ENCODE measurements at regions not wholly inside any gene's neighbourhood (a gene's known extent, or its start where the extent isn't known, plus 50 kb on each side); places are given as distances from the start of the nearest gene placed in this dataset.
"Not testable (repeated sequence)": the region's sequence is repeated elsewhere in the genome, so short reads cannot be mapped to it uniquely, and the experiment has no call there.

DNA sequence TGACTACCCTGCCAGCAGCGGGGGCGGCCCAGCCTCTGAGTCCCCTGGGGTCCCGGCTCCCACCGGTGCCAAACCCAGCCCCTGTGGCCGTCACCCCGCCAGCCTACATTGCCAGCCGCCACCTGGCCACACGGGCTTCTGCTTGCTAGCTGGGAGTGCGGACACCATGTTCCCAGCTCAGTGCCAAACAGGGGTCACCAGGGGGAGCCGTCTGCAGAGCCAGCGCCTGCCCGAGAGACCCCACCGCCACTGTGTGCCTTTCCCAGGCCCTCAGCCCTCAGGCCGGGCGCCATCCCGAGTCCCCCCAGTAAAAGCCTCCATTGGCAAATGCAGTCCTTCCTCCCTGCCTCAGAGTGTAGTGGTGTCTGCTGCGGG lies 3026.8 kb upstream of the TEKT4 start:
- 77 to 86% methylated on average over 17 of the region's 17 CpGs for WGBS, 2 donors
- H3K4me3 ChIP-seq (ENCODE audit: low read length in 2 of 2); intact Hi-C loops (cut with DNase I); H3K36me3 ChIP-seq (ENCODE audit: control insufficient read depth in 1 of 2, insufficient read depth in 2 of 2, low read length in 1 of 2); H3K4me1 ChIP-seq (ENCODE audit: control insufficient read depth in 1 of 2, insufficient read depth in 2 of 2, low read length in 2 of 2); H3K27ac ChIP-seq (ENCODE audit: low read depth in 1 of 2, low read length in 2 of 2); DNase-seq; H3K9me3 ChIP-seq (ENCODE audit: control insufficient read depth, low read length); H3K27me3 ChIP-seq (ENCODE audit: control insufficient read depth in 1 of 2, insufficient read depth in 2 of 2, low read length in 1 of 2); ATAC-seq (ENCODE audit: low FRiP score): not testable (repeated sequence)

- ATAC-seq (ENCODE audit: low FRiP score); H3K27me3 ChIP-seq (ENCODE audit: control insufficient read depth in 1 of 2, insufficient read depth in 2 of 2, low read length in 1 of 2); DNase-seq; H3K9me3 ChIP-seq (ENCODE audit: control insufficient read depth, low read length); H3K27ac ChIP-seq (ENCODE audit: low read depth in 1 of 2, low read length in 2 of 2); intact Hi-C loops (cut with DNase I); H3K4me1 ChIP-seq (ENCODE audit: control insufficient read depth in 1 of 2, insufficient read depth in 2 of 2, low read length in 2 of 2); H3K36me3 ChIP-seq (ENCODE audit: control insufficient read depth in 1 of 2, insufficient read depth in 2 of 2, low read length in 1 of 2); H3K4me3 ChIP-seq (ENCODE audit: low read length in 2 of 2): not testable (repeated sequence)
- WGBS, 2 donors = 76 to 78% methylated on average over 3 of the region's 3 CpGs
Measured at GRCh38 chr2:91846388-91846787, 3024.8 kb upstream of the TEKT4 start.

DNA sequence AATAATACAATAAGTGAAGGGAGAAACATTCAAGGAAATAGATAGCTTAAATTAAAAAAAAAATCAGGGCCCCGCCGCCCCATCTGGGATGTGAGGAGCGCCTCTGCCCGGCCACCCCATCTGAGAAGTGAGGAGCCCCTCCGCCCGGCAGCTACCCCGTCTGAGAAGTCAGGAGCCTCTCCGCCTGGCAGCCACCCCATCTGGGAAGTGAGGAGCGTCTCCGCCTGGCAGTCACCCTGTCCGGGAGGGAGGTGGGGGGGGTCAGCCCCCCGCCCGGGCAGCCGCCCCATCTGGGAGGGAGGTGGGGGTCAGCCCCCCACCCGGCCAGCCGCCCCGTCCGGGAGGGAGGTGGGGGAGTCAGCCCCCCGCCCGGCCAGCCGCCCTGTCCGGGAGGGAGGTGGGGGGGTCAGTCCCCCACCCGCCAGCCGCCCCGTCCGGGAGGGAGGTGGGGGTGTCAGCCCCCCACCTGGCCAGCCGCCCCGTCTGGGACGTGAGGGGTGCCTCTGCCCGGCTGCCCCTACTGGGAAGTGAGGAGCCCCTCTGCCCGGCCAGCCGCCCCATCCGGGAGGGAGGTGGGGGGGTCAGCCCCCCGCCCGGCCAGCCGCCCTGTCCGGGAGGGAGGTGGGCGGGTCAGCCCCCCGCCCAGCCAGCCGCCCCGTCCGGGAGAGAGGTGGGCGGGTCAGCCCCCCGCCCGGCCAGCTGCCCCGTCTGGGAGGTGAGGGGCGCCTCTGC lies 3019.4 kb upstream of the TEKT4 start:
- WGBS, 2 donors = 93% methylated on average over 16 to 47 of the region's 47 CpGs
- not testable (repeated sequence) for H3K27me3 ChIP-seq (ENCODE audit: control insufficient read depth in 1 of 2, insufficient read depth in 2 of 2, low read length in 1 of 2); ATAC-seq (ENCODE audit: low FRiP score)

GRCh38 chr2:91856971-91857370 lies 3014.3 kb upstream of the TEKT4 start:
- H3K27me3 ChIP-seq (ENCODE audit: control insufficient read depth in 1 of 2, insufficient read depth in 2 of 2, low read length in 1 of 2); intact Hi-C loops (cut with DNase I); DNase-seq; ATAC-seq (ENCODE audit: low FRiP score); H3K36me3 ChIP-seq (ENCODE audit: control insufficient read depth in 1 of 2, insufficient read depth in 2 of 2, low read length in 1 of 2); H3K9me3 ChIP-seq (ENCODE audit: control insufficient read depth, low read length); H3K4me3 ChIP-seq (ENCODE audit: low read length in 2 of 2); H3K4me1 ChIP-seq (ENCODE audit: control insufficient read depth in 1 of 2, insufficient read depth in 2 of 2, low read length in 2 of 2); H3K27ac ChIP-seq (ENCODE audit: low read depth in 1 of 2, low read length in 2 of 2): not testable (repeated sequence)
- WGBS, 2 donors = 38 to 43% methylated on average over 1 of the region's 1 CpG

More for the DNA sequence above, 3019.4 kb upstream of the TEKT4 start:
- DNase-seq; intact Hi-C loops (cut with DNase I); H3K4me3 ChIP-seq (ENCODE audit: low read length in 2 of 2); H3K27ac ChIP-seq (ENCODE audit: low read depth in 1 of 2, low read length in 2 of 2); H3K4me1 ChIP-seq (ENCODE audit: control insufficient read depth in 1 of 2, insufficient read depth in 2 of 2, low read length in 2 of 2); H3K9me3 ChIP-seq (ENCODE audit: control insufficient read depth, low read length); H3K36me3 ChIP-seq (ENCODE audit: control insufficient read depth in 1 of 2, insufficient read depth in 2 of 2, low read length in 1 of 2): not testable (repeated sequence)

GRCh38 chr2:91857711-91858110 lies 3013.5 kb upstream of the TEKT4 start:
- ATAC-seq (ENCODE audit: low FRiP score); H3K27ac ChIP-seq (ENCODE audit: low read depth in 1 of 2, low read length in 2 of 2); DNase-seq; intact Hi-C loops (cut with DNase I); H3K36me3 ChIP-seq (ENCODE audit: control insufficient read depth in 1 of 2, insufficient read depth in 2 of 2, low read length in 1 of 2); H3K27me3 ChIP-seq (ENCODE audit: control insufficient read depth in 1 of 2, insufficient read depth in 2 of 2, low read length in 1 of 2); H3K4me3 ChIP-seq (ENCODE audit: low read length in 2 of 2); H3K9me3 ChIP-seq (ENCODE audit: control insufficient read depth, low read length); H3K4me1 ChIP-seq (ENCODE audit: control insufficient read depth in 1 of 2, insufficient read depth in 2 of 2, low read length in 2 of 2): not testable (repeated sequence)
- 79 to 85% methylated on average over 21 of the region's 21 CpGs for WGBS, 2 donors

DNA sequence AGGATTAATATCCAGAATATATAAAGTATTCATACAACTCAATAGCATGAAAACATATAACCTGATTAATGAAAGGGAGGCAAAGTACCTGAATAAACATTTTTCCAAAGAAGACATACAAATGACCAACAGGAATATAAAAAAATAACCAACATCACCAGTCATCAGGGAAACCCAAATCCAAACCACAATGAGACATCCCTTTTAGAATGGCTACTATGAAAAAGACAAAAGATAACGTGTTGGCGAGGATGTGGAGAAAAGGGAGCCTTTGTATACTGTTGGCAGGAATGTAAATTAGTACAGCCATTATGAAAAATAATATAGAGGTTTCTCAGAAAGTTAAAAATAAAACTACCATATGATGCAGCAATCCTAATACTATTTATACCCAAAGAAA lies 2999.5 kb upstream of the TEKT4 start:
- H3K27me3 ChIP-seq (ENCODE audit: control insufficient read depth in 1 of 2, insufficient read depth in 2 of 2, low read length in 1 of 2); H3K4me1 ChIP-seq (ENCODE audit: control insufficient read depth in 1 of 2, insufficient read depth in 2 of 2, low read length in 2 of 2); H3K27ac ChIP-seq (ENCODE audit: low read depth in 1 of 2, low read length in 2 of 2); DNase-seq; H3K36me3 ChIP-seq (ENCODE audit: control insufficient read depth in 1 of 2, insufficient read depth in 2 of 2, low read length in 1 of 2); H3K4me3 ChIP-seq (ENCODE audit: low read length in 2 of 2); intact Hi-C loops (cut with DNase I); H3K9me3 ChIP-seq (ENCODE audit: control insufficient read depth, low read length); ATAC-seq (ENCODE audit: low FRiP score): not testable (repeated sequence)
- WGBS, 2 donors = 63 to 73% methylated on average over 2 of the region's 2 CpGs

- DNase-seq; H3K9me3 ChIP-seq (ENCODE audit: control insufficient read depth, low read length); H3K36me3 ChIP-seq (ENCODE audit: control insufficient read depth in 1 of 2, insufficient read depth in 2 of 2, low read length in 1 of 2); H3K27ac ChIP-seq (ENCODE audit: low read depth in 1 of 2, low read length in 2 of 2); ATAC-seq (ENCODE audit: low FRiP score); H3K27me3 ChIP-seq (ENCODE audit: control insufficient read depth in 1 of 2, insufficient read depth in 2 of 2, low read length in 1 of 2); intact Hi-C loops (cut with DNase I); H3K4me3 ChIP-seq (ENCODE audit: low read length in 2 of 2); H3K4me1 ChIP-seq (ENCODE audit: control insufficient read depth in 1 of 2, insufficient read depth in 2 of 2, low read length in 2 of 2): not testable (repeated sequence)
- 70 to 74% methylated on average over 1 of the region's 1 CpG for WGBS, 2 donors
Measured at GRCh38 chr2:91873416-91873815, 2997.8 kb upstream of the TEKT4 start.

- intact Hi-C loops (cut with DNase I); H3K36me3 ChIP-seq (ENCODE audit: control insufficient read depth in 1 of 2, insufficient read depth in 2 of 2, low read length in 1 of 2); H3K4me3 ChIP-seq (ENCODE audit: low read length in 2 of 2); ATAC-seq (ENCODE audit: low FRiP score); H3K27me3 ChIP-seq (ENCODE audit: control insufficient read depth in 1 of 2, insufficient read depth in 2 of 2, low read length in 1 of 2); H3K27ac ChIP-seq (ENCODE audit: low read depth in 1 of 2, low read length in 2 of 2); H3K4me1 ChIP-seq (ENCODE audit: control insufficient read depth in 1 of 2, insufficient read depth in 2 of 2, low read length in 2 of 2); H3K9me3 ChIP-seq (ENCODE audit: control insufficient read depth, low read length): not testable (repeated sequence)
- 87 to 88% methylated on average over 29 of the region's 29 CpGs for WGBS, 2 donors
- DNase-seq = peak; percentile 46 to 71
Measured at GRCh38 chr2:91877658-91878210, 2993.5 kb upstream of the TEKT4 start.

DNA sequence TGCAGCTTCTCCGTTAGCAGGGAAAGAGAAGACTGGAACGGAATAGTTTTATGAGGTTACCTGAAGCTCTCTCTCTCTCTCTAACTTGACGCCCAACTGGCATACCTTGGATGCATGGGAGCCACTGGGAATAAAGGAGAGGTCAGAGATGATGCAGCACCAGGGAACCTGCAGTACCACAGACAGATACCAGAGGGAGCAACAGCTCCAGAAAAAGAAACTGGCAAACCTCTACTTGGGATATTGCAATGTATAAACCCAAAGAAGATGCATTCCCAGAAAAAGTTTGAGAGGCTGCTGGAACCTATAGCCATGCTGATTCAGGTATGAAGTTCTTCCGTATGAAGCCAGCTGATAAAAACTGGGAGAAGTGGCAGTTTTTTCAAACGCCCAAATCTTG lies 2976.1 kb upstream of the TEKT4 start:
- not testable (repeated sequence) for ATAC-seq (ENCODE audit: low FRiP score); DNase-seq
- 13 to 14% methylated on average over 4 of the region's 5 CpGs for WGBS, 2 donors

More for the DNA sequence above, 2976.1 kb upstream of the TEKT4 start:
- intact Hi-C loops (cut with DNase I); H3K27me3 ChIP-seq (ENCODE audit: control insufficient read depth in 1 of 2, insufficient read depth in 2 of 2, low read length in 1 of 2); H3K36me3 ChIP-seq (ENCODE audit: control insufficient read depth in 1 of 2, insufficient read depth in 2 of 2, low read length in 1 of 2); H3K9me3 ChIP-seq (ENCODE audit: control insufficient read depth, low read length); H3K4me1 ChIP-seq (ENCODE audit: control insufficient read depth in 1 of 2, insufficient read depth in 2 of 2, low read length in 2 of 2); H3K4me3 ChIP-seq (ENCODE audit: low read length in 2 of 2); H3K27ac ChIP-seq (ENCODE audit: low read depth in 1 of 2, low read length in 2 of 2): not testable (repeated sequence)

Measured in aorta (tissue), 5 donors.